Parathyroid adenoma (tissue), 2 donors: ENCODE measurements at regions not wholly inside any gene's neighbourhood (a gene's known extent, or its start where the extent isn't known, plus 50 kb on each side); places are given as distances from the start of the nearest gene placed in this dataset.

Experiments used
- H2AFZ ChIP-seq: fragments of 300-600 bp; sonication (generic); one replicate; pipeline ENCODE4 v1.7.0; 2017; ENCODE audit warnings: antibody characterized with exemption, mild to moderate bottlenecking
- H3K27ac ChIP-seq: fragments of 300-600 bp; sonication (generic); one replicate; pipeline ENCODE4 v1.7.0; 2017
- H3K27me3 ChIP-seq: fragments of 300-600 bp; sonication (generic); one replicate; pipeline ENCODE4 v1.7.0; 2017; ENCODE audit warnings: low read length; ENCODE audit not compliant: control insufficient read depth, insufficient read depth
- H3K36me3 ChIP-seq: fragments of 300-600 bp; sonication (generic); one replicate; pipeline ENCODE4 v1.7.0; 2017; ENCODE audit warnings: low read length; ENCODE audit not compliant: control insufficient read depth, insufficient read depth
- H3K4me1 ChIP-seq: fragments of 300-600 bp; sonication (generic); one replicate; pipeline ENCODE4 v1.7.0; 2017; ENCODE audit warnings: control low read depth
- H3K4me2 ChIP-seq: fragments of 300-600 bp; sonication (generic); one replicate; pipeline ENCODE4 v1.7.0; 2017; ENCODE audit warnings: low read length
- H3K4me3 ChIP-seq: fragments of 300-600 bp; sonication (generic); one replicate; pipeline ENCODE4 v1.7.0; 2017; ENCODE audit warnings: low read depth, low read length
- H3K79me2 ChIP-seq: fragments of 300-600 bp; sonication (generic); one replicate; pipeline ENCODE4 v1.7.0; 2017; ENCODE audit warnings: control low read depth
- H3K9ac ChIP-seq: fragments of 300-600 bp; sonication (generic); one replicate; pipeline ENCODE4 v1.7.0; 2017; ENCODE audit warnings: mild to moderate bottlenecking
- H3K9me3 ChIP-seq: fragments of 300-600 bp; sonication (generic); one replicate; pipeline ENCODE4 v1.7.0; 2017; ENCODE audit warnings: low read length; ENCODE audit not compliant: control insufficient read depth
- TF ChIP-seq, protein P1 (sequence below): fragments of 300-600 bp; sonication (generic); IDR thresholded peaks from one replicate; pipeline ENCODE4 v1.7.0; 2017; ENCODE audit warnings: antibody characterized with exemption, mild to moderate bottlenecking
- donor health status: primary hyperparathyroidism.

GRCh38 chr1:94716965-94717364, 103.2 kb upstream of the SLC44A3 start:
- no peaks in the 10 kb centered on the region for H3K4me1 ChIP-seq
- no peak overlapping the region for H3K4me3 ChIP-seq
- H2AFZ ChIP-seq: no peak overlapping the region
- H3K79me2 ChIP-seq: no peaks in the 10 kb centered on the region
- H3K27me3 ChIP-seq: no peaks in the 10 kb centered on the region
- H3K27ac ChIP-seq: no peak overlapping the region
- TF ChIP-seq, protein P1, sequence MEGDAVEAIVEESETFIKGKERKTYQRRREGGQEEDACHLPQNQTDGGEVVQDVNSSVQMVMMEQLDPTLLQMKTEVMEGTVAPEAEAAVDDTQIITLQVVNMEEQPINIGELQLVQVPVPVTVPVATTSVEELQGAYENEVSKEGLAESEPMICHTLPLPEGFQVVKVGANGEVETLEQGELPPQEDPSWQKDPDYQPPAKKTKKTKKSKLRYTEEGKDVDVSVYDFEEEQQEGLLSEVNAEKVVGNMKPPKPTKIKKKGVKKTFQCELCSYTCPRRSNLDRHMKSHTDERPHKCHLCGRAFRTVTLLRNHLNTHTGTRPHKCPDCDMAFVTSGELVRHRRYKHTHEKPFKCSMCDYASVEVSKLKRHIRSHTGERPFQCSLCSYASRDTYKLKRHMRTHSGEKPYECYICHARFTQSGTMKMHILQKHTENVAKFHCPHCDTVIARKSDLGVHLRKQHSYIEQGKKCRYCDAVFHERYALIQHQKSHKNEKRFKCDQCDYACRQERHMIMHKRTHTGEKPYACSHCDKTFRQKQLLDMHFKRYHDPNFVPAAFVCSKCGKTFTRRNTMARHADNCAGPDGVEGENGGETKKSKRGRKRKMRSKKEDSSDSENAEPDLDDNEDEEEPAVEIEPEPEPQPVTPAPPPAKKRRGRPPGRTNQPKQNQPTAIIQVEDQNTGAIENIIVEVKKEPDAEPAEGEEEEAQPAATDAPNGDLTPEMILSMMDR: no peak
- H3K36me3 ChIP-seq: no peaks in the 10 kb centered on the region
- no peak overlapping the region for H3K9ac ChIP-seq
- H3K4me2 ChIP-seq: no peak overlapping the region
- no peaks in the 10 kb centered on the region for H3K9me3 ChIP-seq

DNA sequence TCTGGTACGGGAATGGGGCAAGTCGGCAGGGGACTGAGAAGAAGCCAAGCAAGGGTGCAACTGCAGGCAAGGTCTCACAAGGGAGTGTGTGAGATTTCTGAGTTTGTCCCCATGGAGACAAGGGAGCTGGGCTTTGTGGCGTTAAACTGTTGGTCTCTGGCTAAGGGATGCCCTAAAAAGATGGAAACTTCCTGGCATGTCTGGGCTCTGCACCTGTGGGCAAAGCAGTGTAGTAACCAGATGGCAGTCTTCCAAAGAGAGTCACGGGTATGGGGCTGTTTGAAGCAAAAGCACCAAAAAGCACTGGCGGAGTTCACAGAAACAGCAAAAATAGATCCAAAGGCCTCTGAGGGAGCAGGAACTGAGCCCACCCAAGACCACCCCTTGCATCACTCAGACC, 104.8 kb upstream of the SLC44A3 start:
- Histone ChIP-seq H3K79me2 (no peaks in the 10 kb centered on the region), H3K9ac (no peak overlapping the region), H3K9me3 (no peaks in the 10 kb centered on the region), H3K4me3 (no peak overlapping the region), H3K27me3 (no peaks in the 10 kb centered on the region), H3K4me1 (no peaks in the 10 kb centered on the region), H3K36me3 (no peaks in the 10 kb centered on the region), H3K27ac (no peak overlapping the region), H2AFZ (no peak overlapping the region), H3K4me2 (no peak overlapping the region)
- TF ChIP-seq, protein P1: no peak

- Histone ChIP-seq H3K4me3 (no peak overlapping the region), H3K4me2 (no peak overlapping the region), H3K9ac (no peak overlapping the region), H3K27me3 (no peaks in the 10 kb centered on the region), H3K4me1 (no peaks in the 10 kb centered on the region), H3K9me3 (no peaks in the 10 kb centered on the region), H3K36me3 (no peaks in the 10 kb centered on the region), H2AFZ (no peak overlapping the region), H3K79me2 (no peaks in the 10 kb centered on the region), H3K27ac (no peak overlapping the region)
- TF ChIP-seq, protein P1: no peak
Measured at GRCh38 chr1:94714552-94714951, 105.6 kb upstream of the SLC44A3 start.

- Histone ChIP-seq H3K9ac (no peak overlapping the region), H3K9me3 (no peaks in the 10 kb centered on the region), H3K79me2 (no peaks in the 10 kb centered on the region), H3K4me1 (no peaks in the 10 kb centered on the region), H3K36me3 (no peaks in the 10 kb centered on the region), H3K27me3 (no peaks in the 10 kb centered on the region), H2AFZ (no peak overlapping the region), H3K4me3 (no peak overlapping the region), H3K4me2 (no peak overlapping the region), H3K27ac (no peak overlapping the region)
- TF ChIP-seq, protein P1: no peak
Measured at GRCh38 chr1:94714152-94714551, 106.0 kb upstream of the SLC44A3 start.

- Histone ChIP-seq H3K27me3 (no peaks in the 10 kb centered on the region), H2AFZ (no peak overlapping the region), H3K79me2 (no peaks in the 10 kb centered on the region), H3K4me3 (no peak overlapping the region), H3K27ac (no peak overlapping the region), H3K9me3 (no peaks in the 10 kb centered on the region), H3K36me3 (no peaks in the 10 kb centered on the region), H3K4me2 (no peak overlapping the region), H3K9ac (no peak overlapping the region), H3K4me1 (no peaks in the 10 kb centered on the region)
- TF ChIP-seq, protein P1: no peak
Measured at GRCh38 chr1:94713472-94714141, 106.5 kb upstream of the SLC44A3 start.
